DMS153 treated with DMSO at 0.1 percent for 48 hours (cell line): ENCODE measurements at regions not wholly inside any gene's neighbourhood (a gene's known extent, or its start where the extent isn't known, plus 50 kb on each side); places are given as distances from the start of the nearest gene placed in this dataset.
"Not testable (repeated sequence)": the region's sequence is repeated elsewhere in the genome, so short reads cannot be mapped to it uniquely, and the experiment has no call there.

Source experiments
- DNase-seq: peaks from one replicate; lab custom pipeline; 2025; ENCODE audit not compliant: unreplicated experiment; lab: John Stamatoyannopoulos, UW

DNA sequence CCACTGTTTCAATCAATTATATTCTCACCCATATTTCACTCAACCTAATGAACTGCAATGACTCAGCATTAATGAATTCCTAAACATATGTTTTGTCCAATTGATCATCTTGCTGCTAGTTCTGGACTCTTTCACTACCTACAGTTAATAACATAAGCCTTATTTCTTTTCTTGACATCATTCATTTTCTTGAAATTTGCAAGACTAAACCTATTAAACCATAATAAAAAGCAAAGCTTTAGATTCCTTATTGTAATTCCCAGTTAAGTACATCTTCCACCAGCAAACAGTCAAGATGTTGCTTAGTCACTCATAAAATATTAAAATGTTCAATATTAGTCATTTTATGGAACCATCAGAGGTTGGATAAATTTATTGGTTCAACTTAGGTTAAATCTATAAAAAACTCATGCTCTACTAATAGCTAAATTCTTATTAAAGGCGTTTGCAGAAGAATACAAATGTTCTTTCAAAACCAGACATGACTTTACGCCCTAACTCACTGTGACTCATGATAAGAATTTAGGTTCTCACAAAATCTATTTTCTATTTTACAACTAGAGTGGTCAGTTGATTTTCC, 599.4 kb downstream of the RNF144A start:
- no peak for DNase-seq

DNA sequence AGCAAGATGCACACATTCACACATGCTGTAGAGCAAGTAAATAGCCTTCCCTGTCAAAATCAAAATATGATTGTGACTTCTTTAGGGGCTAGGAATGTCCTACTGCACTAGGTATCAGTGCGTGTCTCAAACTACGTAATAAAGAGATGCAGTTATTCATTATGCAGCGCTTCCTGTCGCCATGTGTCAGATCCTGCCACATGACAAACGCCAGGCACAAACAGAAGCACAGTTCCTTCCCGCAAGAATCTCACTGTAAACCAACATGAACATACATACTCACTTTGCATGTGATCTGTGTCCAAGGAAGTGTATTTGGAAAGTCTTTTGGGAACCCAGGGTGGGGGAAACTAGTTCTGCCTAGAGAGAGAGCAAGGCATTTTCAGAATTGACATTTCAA, 599.9 kb downstream of the RNF144A start:
- DNase-seq, result no peak

DNA sequence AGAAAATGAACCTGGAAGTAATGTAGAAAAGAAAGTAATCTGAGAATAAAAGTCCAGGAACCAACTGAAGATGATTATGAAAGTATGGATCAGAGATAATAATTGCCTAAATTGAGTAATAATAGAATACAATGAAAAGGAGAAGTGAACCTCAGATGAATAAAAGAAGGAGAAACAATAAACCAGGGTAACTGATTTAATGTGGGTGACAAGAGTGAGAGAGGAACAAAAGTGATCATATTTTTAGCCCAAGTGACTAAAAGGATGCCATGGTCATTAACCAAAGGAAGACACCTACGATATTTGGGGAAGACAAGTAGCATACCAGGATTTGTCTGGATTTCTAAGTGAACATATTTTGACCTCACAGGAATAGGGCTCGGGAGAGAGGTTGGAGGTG, 600.6 kb downstream of the RNF144A start:
- DNase-seq, result no peak

DNA sequence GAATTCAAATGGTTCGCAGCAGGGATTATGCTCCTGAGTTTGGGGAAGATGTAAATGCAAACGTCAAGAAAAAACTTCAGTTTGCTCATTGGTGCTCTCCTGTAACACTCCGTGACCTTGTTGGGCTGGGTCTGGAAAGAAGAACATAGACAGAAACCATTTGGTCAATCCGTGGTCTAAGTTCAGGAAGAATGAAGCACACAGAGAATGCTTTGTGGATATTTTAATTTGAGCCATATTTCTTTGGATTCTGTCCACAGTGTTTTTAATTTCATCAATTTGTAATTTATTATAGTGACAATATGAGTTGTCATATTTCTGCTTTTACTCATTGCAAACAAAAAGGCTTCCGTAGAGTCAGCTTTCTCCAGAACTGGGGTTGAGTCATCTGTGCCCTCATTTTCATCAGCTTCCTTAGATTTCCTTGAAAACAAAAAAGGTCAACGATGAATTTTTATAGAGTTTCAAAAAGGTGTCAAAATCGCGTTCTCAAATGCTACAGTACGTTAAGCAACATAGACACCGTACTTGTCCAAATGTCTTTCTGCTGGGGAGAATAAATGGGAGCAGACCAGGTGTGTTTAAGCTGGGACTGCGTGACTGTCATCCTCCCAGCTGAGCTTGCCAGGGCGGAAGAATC, 606.4 kb downstream of the RNF144A start:
- no peak for DNase-seq

DNA sequence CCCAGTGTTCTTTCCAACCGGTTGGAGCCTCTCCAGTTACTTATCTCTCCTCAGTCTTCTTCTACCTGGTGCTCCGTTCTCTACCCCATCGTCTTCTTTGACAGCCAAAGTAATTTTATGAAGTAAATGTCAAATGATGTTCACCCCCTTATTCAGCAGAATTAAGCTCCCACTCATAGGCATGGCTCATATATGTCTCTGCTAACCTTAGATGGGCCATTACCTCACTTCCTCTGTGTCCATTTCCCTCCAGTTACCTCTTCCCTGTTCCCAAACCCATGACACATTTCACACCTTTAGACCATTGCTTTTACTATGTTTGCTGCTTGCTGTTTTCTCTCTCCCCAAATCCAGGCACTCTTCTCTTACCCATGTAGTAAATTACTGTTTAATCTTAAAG, 607.0 kb downstream of the RNF144A start:
- DNase-seq, result no peak

DNA sequence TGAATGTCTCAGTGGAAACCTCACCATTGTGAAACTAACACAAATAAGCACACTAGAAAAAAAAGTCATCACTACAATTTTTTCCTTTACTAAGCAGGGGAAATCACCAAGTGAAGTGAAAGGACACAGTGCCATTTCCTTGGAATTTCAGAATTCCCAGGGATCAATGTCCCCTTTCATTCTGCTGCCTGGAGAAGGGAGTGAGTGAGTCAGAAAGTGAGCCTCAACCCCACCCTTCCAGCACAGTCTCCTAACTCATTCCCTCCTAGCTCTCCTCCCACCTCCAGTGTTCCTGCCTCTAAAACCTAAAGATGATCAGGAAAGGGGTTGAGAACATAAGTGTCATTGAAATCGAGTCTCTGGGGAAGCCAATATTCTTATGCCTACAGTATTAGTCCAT, 608.5 kb downstream of the RNF144A start:
- no peak for DNase-seq

DNA sequence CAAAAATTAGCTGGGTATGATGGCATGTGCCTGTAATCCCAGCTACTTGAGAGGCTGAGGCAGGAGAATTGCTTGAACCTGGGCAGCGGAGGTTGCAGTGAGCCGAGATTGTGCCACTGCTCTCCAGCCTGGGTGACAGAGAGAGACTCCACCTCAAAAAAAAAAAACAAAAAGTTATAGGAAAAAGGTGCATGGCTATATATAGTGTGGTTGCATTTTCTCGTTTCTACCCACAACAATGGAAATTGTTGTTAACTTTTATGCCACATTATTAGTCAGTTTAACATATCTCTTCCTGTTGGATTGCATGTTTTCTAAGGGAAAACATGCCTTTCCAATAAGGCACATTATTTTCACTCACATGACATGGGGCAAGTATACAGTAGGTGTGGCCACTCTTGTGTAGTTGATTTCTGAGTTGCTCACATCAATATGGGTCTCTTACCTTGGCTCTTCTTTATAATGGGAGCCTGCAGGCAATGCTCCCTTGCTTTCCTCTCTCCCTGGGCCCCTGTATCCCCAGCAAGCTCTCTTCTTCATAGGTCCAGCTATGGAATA, 610.0 kb downstream of the RNF144A start:
- DNase-seq, result no peak

DNA sequence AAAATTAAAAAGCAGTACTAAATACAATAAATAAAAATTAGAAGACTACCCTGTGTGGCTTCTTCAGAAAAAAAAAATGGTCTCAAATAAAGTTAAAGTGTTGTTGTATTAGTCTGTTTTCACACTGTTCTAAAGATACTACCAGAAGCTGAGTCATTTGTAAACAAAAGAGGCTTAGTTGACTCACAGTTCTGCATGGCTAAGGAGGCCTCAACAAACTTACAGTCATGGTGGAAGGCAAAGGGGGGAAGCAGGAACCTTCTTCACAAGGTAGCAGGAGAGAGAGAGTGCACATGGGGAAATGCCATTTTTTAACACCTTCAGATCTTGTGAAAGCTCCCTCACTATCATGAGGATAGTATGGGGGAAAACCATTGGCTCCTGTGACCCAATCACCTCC, 612.8 kb downstream of the RNF144A start:
- no peak for DNase-seq

DNA sequence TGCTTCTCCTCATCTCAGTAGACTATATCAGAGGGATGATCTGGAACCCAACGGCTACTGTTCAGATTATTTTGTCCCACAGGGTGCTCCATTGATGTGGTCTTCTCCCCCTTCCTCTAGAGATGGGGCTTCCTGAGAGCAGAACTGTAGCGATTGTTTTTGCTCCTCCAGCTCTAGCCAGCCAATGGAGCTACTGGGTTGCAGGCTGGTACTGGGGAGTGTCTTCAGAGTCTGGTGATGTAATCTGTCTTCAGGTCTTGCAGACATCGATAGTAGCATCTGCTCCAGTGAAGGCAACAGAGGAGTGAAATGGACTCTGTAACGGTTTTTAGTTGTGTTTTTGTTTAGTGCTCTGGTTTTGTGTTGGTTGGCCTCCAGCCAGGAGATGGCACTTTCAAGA, 621.9 kb downstream of the RNF144A start:
- DNase-seq, result no peak

DNA sequence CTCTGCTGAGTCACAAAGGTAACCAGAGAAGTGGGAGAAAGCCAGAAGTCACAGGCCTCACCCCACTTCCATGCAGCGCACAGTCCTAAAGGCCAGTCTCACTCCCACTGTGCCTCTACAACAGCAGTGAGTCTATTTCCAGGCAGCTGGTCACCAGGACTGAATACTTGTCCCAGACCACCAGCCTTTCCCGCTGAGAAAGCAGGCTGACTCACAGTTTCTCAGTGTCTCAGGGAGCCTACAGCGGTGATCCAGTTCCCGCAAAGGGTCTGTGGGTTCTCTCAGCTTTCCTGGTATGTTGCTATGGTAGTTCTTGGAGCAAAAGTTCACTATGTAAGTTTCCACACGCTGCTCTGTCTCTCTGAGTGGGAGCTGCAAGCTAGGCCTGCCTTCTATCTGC, 622.5 kb downstream of the RNF144A start:
- DNase-seq, result no peak

DNA sequence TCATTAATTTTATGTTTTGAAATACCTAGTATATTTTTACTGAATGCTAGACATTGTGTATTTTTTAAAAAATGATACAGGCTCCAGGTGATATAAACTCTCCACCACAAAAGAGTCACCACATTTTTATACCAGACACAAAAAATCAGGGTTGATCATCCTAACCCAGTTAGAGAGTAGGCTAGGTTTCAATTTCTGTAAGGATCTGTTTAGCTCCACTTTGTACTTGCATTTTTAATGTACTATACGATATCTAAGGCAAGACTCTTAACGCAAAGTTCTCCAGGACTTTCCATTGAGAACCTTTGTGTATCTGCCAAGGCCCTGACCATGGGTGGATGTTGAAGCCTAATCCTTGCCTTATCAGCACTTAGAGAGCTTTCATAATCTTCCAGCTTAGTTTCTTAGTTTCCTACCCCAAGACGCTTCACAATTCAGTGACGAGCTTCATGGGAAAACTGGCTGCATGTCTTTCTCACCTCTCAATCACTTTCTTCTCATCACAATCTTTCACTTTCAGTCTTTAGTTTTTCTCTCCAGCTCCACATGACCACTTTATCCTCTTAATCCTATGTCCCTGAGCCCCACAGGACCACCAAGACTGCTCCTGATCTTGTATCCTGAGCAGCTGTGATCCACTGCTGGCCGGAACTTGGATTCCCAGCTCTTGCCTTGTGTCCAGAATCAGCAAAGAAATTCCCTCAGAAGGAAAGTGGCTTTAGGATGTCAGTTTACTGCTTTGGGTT, 635.8 kb downstream of the RNF144A start:
- DNase-seq, result no peak

DNA sequence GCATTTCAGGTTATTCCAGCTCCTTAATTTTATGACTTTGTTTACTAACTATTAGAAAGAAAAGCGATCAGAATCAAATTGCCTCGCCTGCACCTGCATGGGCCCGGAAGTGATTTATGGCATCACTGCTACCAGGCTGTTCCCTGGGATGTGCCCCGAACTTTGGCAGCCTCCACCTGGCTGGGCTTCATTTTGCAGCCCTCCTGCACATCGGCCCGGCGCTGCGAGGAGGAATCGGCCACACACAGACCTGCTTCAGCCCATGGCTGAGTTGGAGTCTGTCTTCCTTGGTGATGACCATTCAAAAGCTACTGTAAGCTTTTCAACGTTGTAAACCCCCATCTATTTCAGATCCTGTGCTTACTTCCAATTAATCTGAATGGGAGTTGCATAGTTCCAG, 638.0 kb downstream of the RNF144A start:
- peak; percentile 55 for DNase-seq

DNA sequence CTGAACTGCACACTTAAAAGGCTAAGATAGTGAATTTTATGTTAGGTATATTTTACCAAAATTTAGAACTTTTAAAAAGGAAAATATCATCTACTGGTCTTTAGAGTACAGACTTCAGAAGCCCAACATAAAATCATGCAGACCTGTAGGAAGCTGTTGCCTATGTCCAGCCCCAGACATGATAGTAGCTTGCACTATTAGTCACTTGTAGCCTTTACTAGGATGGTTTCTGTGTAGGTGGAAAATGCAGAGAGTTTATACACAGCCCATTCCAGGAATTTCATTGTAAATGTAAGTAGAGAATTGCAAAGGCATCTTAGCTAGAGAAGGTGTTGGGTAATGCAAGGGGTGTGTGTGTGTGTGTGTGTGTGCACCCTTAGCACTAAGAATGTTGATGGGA, 640.2 kb downstream of the RNF144A start:
- DNase-seq, result no peak

DNA sequence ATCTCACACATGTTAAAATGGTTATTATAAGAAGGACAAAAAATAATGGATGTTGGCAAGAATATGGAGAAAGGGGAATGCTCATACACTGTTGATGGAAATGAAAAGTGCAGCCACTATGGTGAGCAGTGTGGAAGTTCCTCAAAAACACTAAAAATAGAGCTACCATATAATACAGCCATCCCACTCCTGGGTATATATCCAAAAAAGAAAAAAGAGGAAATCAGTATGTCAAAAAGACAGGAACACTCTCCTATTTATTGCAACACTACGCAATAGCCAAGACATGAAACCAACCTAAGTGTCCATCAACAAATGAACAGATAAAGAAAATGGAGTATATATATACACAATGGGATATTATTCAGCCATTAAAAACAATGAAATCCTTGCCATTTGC, 642.6 kb downstream of the RNF144A start:
- DNase-seq, result no peak

DNA sequence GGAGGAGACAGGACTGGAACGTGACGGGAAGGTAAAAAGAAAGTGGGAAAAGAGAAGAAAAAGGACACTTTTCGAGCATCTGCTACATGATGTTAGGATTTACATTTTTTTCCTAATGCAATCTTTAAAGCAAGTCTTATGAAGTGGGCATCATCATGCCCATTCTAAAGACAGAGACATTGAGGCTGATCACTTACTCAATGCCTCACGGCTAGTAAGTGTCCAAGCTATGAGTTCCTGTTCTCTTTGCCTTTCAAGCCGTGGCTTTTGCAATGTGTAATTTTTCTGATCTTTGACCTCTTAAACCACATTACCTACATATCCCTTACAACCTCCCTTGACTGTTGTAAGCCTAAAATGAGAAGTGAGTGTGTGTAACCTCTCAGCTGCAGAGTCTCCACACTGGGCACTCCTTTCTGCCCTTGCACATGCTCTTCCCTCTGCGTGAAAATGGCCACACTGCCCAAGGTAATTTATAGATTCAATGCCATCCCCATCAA, 649.2 kb downstream of the RNF144A start:
- no peak for DNase-seq

DNA sequence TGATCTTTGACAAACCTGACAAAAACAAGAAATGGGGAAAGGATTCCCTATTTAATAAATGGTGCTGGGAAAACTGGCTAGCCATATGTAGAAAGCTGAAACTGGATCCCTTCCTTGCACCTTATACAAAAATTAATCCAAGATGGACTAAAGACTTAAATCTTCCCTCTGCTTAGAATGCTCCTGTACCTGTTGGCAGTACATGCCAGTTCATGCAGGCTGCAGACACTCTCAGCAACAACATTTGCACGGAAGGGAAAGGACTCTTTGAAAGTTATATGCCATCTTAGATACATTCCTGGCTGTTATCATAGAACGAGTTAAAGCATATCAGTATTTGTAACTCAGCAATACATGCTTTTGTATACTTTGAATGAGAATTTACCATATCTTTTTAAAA, 649.9 kb downstream of the RNF144A start:
- not testable (repeated sequence) for DNase-seq

DNA sequence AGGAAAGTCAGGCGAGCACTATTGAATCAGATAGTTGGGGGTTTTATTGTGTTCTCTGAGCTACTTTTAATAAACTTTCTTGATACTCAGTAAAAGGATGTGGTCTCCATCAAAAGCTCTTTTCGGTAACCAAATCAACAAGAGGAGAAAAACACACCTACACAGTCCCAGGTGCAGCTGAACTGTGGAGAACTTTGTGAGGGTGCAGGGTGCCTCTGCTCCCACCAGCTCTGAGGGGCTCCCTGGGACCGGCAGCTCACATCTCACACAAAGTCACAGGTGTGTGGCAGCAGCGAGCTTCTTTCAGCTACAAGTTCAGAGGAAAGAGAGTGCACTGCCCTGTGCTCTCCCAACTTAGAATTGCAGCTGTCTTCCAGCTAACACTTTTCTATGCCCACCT, 650.4 kb downstream of the RNF144A start:
- DNase-seq, result no peak

DNA sequence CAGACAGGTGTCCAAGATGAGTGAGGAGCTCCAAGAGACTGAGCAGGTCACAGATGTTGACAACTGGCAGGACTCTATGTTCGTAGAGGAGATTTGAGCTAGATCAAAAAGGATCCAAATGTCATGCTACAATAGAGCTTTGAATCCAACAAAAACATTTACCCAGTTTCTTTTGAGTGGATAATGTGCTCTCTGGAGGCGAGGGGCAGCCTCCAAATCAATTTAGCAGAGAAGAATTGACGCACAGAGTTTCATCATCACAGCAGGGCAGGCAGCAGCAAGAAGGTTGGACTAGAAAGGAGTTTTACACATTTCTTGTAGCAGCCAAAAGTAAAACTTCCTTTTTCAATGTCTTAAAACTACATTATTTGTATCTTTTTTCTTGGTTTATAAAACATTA, 653.0 kb downstream of the RNF144A start:
- no peak for DNase-seq

DNA sequence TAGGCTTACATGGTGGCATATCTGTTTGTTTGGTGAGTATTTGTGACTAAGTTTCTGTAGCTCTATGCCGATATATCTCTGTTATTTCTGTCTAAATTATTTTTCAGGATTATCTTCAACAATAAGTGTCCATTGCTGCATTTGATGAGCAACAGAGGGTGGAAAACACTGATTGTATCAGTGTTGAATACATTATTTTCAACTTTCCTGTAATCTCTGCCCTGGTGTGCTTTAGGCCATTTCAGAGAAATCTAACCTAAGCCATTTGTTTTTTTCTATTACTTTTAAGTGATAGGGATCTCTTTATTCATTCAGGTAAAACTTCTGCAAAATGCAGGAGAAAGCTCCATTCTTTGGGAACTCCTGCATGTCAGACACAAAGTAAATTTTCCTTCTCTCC, 654.5 kb downstream of the RNF144A start:
- DNase-seq, result no peak

DNA sequence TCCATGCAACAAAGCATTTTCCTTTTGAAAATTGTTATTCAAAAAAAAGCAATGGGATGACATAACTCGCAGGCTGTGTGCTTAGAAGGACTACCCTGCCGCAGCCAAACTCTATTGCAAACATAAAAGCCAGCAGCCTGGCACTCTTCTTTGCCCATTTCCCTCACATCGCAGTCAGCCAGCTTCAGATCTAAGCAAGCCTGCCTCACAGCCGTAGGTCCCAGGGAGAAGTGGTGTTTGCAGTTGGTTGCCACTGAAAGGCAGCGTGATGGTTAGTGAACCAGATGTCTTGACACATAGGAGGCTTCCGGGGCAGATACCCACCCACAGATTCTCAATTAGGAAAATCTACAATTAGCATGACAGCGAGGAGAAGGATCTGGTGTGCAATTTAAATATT, 655.2 kb downstream of the RNF144A start:
- peak; percentile 28 for DNase-seq

DNA sequence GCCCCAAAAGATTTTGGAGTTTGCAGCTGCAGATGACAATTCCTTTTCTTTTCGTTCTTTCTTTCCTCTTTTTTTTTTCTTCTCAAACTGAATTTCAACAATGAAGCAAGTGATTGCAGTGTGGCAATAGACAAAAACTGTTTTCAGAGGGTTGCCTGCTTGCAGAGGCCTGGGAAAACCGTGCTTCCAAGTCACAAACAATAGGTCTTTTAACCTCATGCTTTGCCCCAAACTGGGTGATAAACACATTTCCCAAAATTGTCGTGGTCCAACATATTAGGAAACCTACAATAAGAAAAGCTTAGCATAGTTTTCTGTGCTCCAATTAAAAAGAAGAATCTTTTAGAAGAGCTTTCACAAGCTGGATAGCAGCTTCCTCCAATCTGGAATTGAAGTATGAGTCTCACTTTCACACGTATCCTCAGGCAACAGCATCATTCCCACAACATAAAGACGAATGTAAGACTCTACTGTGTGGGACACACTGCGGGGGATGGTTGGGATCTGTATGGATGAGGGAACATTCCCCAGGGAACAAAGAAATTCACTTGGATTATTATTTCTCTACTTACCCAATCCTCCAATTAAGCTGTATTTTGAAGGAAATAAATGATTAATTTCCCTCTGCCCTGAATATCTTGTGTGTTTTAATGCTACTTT, 656.1 kb downstream of the RNF144A start:
- DNase-seq, result no peak

DNA sequence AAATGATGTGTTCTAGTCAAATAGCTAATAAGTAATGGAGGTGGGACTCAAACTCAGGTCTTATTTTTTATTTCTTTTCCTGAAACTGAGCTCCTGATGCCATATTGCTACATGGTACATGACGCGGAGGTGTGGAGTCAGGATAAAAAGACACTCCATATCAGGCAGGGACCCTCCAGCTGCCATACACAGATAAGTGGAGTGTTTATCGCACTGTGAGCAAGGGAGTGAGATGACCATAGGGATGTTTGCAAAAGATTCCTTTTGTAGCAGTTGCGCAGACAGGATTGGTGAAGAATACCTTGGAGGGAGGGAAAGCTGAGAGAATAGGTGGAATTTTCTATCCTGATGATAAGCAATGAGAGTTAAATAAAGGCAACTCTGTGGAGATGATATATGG, 657.2 kb downstream of the RNF144A start:
- no peak for DNase-seq
